HG03571 (cell line): ENCODE measurements at regions not wholly inside any gene's neighbourhood (a gene's known extent, or its start where the extent isn't known, plus 50 kb on each side); places are given as distances from the start of the nearest gene placed in this dataset.

Source experiments
- ATAC-seq: cut with Tn5 transposase; IDR thresholded peaks from one replicate; pipeline ENCODE4 v1.9.1; 2021; ENCODE audit not compliant: unreplicated experiment

DNA sequence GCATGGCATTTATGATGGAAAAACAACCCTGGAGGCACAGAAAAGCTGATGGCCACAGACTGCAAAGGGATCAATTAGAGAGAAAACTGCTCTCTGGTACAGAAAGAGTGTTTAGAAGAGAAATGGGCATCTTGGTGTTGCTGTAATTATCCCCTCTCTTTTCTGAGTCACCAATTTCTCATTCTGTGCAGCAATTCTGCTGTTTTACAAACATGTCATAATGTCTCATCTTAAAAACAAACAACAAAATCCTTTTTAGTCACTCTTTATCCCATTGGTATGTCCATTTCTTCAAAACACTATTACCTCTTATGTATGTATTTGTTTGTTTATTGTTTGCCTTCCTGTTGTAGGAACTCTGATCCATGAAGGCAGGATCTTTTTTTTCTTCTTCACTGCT lies 73.9 kb upstream of the HK2 start:
- ATAC-seq: no peak

- ATAC-seq: no peak
These were observed 72.9 kb upstream of the HK2 start for GRCh38 chr2:74760875-74761630.

DNA sequence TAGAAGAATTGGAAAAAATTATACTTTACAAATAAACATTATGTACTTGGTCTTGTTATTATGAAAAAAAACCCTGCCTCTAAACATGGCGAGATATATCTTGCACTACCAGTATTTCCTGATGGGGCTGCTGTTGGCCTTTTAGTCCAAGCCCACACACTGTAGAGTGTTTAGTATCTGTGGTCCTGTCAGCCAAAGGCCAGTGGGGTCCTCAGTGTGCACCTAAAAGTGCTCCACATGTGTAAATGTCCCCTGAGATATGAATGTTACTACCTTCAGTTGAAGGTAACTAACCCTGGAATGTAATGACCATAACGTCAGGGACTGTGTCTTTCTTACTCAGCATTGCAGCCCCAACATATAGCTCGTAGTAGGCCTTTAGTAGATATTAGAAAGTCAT lies 71.1 kb upstream of the HK2 start:
- ATAC-seq: no peak

- no peak for ATAC-seq
These were observed 69.9 kb upstream of the HK2 start for GRCh38 chr2:74763962-74764428.

DNA sequence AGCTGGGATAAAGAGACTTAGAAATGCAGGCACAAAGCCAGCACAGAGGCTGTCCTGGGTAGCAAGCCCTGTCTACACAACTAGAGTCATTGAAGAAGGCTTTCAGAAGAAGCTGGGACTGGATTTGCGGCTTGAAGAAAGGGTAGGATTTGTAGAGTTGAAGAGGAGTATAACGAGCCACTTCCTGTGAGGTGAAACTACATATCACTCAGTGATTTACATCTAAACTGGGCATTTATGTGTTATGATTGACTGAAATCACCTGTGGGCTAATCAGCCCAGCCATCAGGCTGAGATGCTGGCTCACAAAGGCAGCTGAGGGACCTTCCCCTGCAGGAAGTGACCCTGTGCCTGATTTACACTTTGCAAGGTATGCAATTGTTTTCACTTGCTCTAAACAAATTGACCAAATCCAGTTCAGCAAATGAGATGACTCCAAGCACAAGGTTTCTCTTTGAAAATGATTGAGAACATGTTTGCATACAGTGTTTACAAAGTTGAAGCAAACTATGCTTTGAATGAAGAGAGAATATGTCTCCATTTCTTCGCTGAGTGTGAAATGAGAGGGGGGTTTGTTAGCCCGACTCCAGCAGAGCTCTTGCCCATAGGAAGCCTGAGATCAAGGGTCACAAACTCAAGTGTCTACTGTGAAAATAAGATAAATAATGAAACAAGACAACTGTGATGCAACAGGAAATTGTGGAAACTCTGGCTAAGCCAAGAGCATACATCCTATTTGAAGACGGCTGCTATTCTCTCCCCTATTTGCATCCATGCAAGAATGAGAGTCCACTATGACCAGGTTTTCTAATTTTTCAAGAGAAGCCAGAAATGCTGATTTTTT lies 69.3 kb upstream of the HK2 start:
- no peak for ATAC-seq

DNA sequence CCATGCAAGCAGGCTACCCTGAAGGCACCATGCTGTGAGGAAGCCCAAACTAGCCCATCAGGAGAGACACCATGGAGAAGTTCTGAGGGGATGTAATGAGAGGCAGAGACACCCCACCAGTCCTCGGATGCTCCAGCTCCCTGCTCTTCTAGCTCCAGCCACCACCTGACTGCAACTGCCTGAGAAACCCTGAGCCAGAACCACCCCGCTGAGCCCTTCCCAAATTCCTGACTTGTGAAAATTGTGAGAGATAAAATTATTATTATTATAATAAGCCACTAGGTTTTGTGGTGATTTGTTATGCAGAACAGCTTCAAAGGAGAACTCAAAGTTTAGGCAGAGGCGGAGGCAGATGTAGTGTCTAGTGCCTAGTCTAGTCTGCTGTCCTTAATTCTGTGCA lies 67.1 kb upstream of the HK2 start:
- no peak for ATAC-seq

DNA sequence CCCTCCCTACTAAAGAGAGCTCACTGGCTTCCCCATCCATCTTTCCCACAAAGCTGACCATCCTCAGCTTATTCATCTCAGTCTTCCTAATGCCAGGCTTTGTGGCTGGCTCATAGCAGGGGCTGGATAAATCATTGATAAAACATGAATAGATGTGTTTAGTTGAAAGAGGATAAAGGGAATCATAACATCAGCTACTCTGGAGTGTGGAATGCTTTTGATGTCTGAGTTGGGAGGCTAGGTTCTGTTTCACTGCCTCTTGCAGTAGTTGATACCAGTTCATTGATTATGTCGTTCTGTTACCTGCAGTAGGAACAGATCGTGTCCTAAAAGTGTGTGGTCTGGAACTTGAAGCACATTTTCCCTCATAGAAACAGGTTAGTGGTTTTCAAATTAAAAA lies 66.3 kb upstream of the HK2 start:
- no peak for ATAC-seq

DNA sequence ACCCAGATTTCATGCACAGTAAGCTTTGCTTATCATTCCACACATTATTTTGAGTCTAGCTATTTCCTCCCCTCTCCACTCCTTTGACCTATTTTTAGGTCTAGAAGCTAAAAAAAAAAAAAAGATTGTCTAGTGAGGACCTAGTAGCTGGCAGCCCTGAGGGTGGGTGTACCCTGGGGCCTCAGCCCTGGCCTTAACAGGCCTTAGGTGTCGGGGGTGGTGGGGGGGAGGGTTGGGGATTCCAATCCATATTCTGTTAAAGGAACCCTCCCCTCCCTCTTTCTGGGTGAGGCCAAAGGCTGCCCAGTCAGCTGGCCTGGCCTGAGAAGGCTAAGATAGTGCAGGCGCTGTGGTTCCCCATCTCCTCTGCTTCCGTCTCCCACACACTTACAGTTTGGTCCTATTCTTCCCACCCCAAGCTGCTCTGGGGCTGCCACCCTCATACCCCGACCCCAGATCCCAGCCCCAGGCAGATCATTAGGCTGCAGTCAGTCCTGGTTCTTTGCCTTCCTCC lies 65.5 kb upstream of the HK2 start:
- no peak for ATAC-seq

GRCh38 chr2:74772046-74772445 lies 61.9 kb upstream of the HK2 start:
- no peak for ATAC-seq

- no peak for ATAC-seq
These were observed 56.6 kb upstream of the HK2 start for GRCh38 chr2:74777161-74777900.

DNA sequence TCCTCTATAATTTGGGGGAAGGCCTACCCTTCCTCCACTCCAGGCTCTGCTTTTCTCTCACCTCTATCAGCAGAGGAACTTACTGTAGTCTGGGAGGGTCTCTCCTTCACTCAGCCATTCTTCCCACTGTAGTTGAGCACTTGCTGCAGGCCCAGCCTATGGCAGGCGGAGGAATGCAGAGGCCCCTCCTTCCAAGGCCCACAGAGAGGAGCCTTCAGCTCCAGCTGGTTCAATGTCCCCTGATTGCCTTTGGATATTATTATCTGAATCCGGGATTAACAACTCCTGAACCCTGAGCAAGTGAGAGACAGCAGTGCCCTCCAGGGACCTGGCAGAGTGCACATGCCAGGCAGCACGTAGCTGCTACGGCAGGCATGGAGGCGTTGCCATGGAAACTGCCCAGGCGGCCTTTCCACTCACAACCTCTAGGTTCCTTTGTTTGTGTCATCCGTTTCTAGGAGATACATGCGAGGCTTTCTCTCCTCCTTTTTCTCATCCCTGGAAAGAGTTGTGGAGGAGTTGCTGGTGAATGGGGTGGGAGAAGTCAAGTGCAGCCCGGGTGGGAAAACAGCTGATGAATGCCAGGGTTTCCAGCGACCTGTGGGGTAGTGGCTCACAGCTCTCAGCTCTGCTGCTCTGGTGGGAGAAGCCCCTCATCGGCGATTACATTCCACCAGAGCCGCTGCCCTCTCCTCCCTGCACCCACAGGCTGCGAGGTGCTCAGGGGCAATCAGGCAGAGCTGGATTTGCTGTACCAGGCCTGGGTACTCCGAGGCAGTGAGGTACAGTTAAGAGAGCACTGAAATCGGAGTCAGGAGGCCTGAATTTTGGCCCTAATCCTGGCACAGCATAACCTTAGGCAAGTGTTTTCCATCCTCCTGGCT lies 55.3 kb upstream of the HK2 start:
- ATAC-seq: no peak

- no peak for ATAC-seq
These were observed 54.7 kb upstream of the HK2 start for GRCh38 chr2:74779265-74779558.

- ATAC-seq: no peak
These were observed 54.3 kb upstream of the HK2 start for GRCh38 chr2:74779587-74780135.
